Spleen (tissue), 7 donors: ENCODE measurements at regions not wholly inside any gene's neighbourhood (a gene's known extent, or its start where the extent isn't known, plus 50 kb on each side); places are given as distances from the start of the nearest gene placed in this dataset.

Source experiments
- POLR2AphosphoS5 ChIP-seq, 3 donors: sonication (generic); formaldehyde crosslinking; IDR thresholded peaks; one replicate each; pipeline ENCODE4 v1.5.1; 2017; ENCODE audit warnings: antibody characterized with exemption in 3 of 3
- TF ChIP-seq, protein P1 (sequence below), 11 experiments: fragments of 200-600 bp in 7 of 11; fragments of 450-650 bp in 4 of 11; sonication (generic) in 4 of 11; IDR thresholded peaks in 8 of 11; conservative IDR thresholded peaks in 3 of 11; 1 replicate in 7 of 11; 2 replicates in 4 of 11; pipeline versions ENCODE4 v1.4.0 to v1.8.0; 2016 to 2021; ENCODE audit warnings: antibody characterized with exemption in 11 of 11, inconsistent platforms in 4 of 11, mild to moderate bottlenecking in 1 of 11
- donor health status: DM: no; HTN: no; CAD: no; lungs with moderate emphysema.
- donor health status: DM: no; HTN: no; CAD: no.
- donor health status: DM: no; HTN: no; CAD: no.

DNA sequence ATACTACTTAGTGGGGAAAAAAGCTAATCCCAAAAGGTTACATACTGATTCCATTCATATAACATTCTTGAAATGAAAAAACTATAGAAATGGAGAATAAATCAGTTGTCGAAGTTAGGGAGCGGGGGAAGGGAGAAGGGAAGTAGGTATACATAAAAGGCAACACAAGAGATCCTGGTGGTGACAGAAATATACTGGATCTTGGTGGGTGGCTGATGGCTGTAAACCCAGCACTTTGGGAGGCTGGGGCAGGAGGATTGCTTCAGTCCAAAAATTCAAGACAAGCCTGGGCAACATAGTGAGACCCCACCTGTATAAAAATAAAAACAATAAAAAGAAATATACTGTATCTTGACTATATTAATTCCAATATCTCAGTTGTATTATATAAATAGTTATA, 105.7 kb upstream of the LGSN start:
- TF ChIP-seq, protein P1, sequence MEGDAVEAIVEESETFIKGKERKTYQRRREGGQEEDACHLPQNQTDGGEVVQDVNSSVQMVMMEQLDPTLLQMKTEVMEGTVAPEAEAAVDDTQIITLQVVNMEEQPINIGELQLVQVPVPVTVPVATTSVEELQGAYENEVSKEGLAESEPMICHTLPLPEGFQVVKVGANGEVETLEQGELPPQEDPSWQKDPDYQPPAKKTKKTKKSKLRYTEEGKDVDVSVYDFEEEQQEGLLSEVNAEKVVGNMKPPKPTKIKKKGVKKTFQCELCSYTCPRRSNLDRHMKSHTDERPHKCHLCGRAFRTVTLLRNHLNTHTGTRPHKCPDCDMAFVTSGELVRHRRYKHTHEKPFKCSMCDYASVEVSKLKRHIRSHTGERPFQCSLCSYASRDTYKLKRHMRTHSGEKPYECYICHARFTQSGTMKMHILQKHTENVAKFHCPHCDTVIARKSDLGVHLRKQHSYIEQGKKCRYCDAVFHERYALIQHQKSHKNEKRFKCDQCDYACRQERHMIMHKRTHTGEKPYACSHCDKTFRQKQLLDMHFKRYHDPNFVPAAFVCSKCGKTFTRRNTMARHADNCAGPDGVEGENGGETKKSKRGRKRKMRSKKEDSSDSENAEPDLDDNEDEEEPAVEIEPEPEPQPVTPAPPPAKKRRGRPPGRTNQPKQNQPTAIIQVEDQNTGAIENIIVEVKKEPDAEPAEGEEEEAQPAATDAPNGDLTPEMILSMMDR (IDR thresholded peaks at IDR 0.05 in 8 of 11, conservative IDR thresholded peaks at IDR 0.05 in 3 of 11): no peak
- no peak for TF ChIP-seq POLR2AphosphoS5 (IDR thresholded peaks at IDR 0.05)
